ENCODE measurements at regions not wholly inside any gene's neighbourhood (a gene's known extent, or its start where the extent isn't known, plus 50 kb on each side); places are given as distances from the start of the nearest gene placed in this dataset.

- TF ChIP-seq, protein P1, sequence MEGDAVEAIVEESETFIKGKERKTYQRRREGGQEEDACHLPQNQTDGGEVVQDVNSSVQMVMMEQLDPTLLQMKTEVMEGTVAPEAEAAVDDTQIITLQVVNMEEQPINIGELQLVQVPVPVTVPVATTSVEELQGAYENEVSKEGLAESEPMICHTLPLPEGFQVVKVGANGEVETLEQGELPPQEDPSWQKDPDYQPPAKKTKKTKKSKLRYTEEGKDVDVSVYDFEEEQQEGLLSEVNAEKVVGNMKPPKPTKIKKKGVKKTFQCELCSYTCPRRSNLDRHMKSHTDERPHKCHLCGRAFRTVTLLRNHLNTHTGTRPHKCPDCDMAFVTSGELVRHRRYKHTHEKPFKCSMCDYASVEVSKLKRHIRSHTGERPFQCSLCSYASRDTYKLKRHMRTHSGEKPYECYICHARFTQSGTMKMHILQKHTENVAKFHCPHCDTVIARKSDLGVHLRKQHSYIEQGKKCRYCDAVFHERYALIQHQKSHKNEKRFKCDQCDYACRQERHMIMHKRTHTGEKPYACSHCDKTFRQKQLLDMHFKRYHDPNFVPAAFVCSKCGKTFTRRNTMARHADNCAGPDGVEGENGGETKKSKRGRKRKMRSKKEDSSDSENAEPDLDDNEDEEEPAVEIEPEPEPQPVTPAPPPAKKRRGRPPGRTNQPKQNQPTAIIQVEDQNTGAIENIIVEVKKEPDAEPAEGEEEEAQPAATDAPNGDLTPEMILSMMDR (IDR thresholded peaks at IDR 0.05; ENCODE audit: partially characterized antibody, unreplicated experiment): no peak
- no peaks in the 10 kb centered on the region for H3K27me3 Mint-ChIP-seq (ENCODE audit: unreplicated experiment)
- H3K4me1 Mint-ChIP-seq (ENCODE audit: low read depth, unreplicated experiment): no peaks in the 10 kb centered on the region
- H3K4me3 Mint-ChIP-seq (ENCODE audit: unreplicated experiment): no peak overlapping the region
- DNase-seq: no peak
- no peaks in the 10 kb centered on the region for H3K36me3 Mint-ChIP-seq (ENCODE audit: unreplicated experiment)
- H3K9me3 Mint-ChIP-seq (ENCODE audit: unreplicated experiment): no peaks in the 10 kb centered on the region
- H3K27ac Mint-ChIP-seq (ENCODE audit: unreplicated experiment): no peak overlapping the region
Measured at GRCh38 chr18:43751835-43752234, 474.5 kb upstream of the SYT4 start.

DNA sequence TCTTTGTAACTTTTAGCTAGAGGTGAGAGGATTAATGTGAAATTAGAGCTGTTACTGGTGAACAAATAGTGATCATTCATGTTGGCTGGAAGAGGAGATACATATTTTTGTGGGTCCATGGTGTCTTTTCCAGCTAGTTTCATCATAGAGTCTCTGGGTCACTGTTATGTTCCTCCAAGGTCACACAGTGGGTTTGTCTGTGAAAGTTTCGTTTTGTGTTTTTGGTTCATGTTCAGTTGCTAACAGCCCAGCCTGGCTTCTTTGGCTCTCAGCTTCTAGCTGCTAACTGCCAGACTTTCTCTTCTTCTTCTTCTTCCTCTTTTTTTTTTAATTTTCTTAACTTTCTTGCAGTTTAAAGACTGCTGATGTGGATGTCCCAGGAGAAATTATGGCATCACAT is 480.0 kb upstream of the SYT4 start:
- H3K27ac Mint-ChIP-seq (ENCODE audit: unreplicated experiment): no peak overlapping the region
- H3K27me3 Mint-ChIP-seq (ENCODE audit: unreplicated experiment): no peaks in the 10 kb centered on the region
- H3K4me1 Mint-ChIP-seq (ENCODE audit: low read depth, unreplicated experiment): no peaks in the 10 kb centered on the region
- no peak for DNase-seq
- TF ChIP-seq, protein P1 (IDR thresholded peaks at IDR 0.05; ENCODE audit: partially characterized antibody, unreplicated experiment): no peak
- H3K36me3 Mint-ChIP-seq (ENCODE audit: unreplicated experiment): no peaks in the 10 kb centered on the region
- no peak overlapping the region for H3K4me3 Mint-ChIP-seq (ENCODE audit: unreplicated experiment)
- H3K9me3 Mint-ChIP-seq (ENCODE audit: unreplicated experiment): no peaks in the 10 kb centered on the region

DNA sequence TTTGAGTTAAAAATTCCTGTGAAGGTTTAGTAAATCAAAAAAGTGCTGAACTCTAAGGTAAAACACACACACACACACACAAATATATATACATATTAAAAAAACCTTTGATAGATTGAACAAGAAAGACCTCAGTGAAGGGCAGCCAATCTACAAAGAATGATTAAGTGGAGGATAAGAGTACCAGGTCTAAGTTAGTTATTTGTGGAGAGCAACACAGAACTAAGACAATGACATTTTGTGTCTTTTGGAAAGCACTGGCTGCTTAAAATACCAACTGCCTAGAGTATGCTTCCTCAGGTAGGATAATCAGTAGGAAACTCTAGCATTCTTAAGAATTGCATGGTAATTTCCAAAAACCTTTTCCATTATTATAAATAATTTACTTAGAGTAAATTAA is 481.4 kb upstream of the SYT4 start:
- no peak for DNase-seq
- no peak overlapping the region for H3K27ac Mint-ChIP-seq (ENCODE audit: unreplicated experiment)
- TF ChIP-seq, protein P1 (IDR thresholded peaks at IDR 0.05; ENCODE audit: partially characterized antibody, unreplicated experiment): no peak
- H3K27me3 Mint-ChIP-seq (ENCODE audit: unreplicated experiment): no peaks in the 10 kb centered on the region
- no peaks in the 10 kb centered on the region for H3K9me3 Mint-ChIP-seq (ENCODE audit: unreplicated experiment)
- no peaks in the 10 kb centered on the region for H3K4me1 Mint-ChIP-seq (ENCODE audit: low read depth, unreplicated experiment)
- no peaks in the 10 kb centered on the region for H3K36me3 Mint-ChIP-seq (ENCODE audit: unreplicated experiment)
- H3K4me3 Mint-ChIP-seq (ENCODE audit: unreplicated experiment): no peak overlapping the region

GRCh38 chr18:43760010-43760409 is 482.7 kb upstream of the SYT4 start:
- H3K4me1 Mint-ChIP-seq (ENCODE audit: low read depth, unreplicated experiment): no peaks in the 10 kb centered on the region
- no peak overlapping the region for H3K4me3 Mint-ChIP-seq (ENCODE audit: unreplicated experiment)
- no peak for DNase-seq
- H3K27ac Mint-ChIP-seq (ENCODE audit: unreplicated experiment): no peak overlapping the region
- H3K27me3 Mint-ChIP-seq (ENCODE audit: unreplicated experiment): no peaks in the 10 kb centered on the region
- H3K9me3 Mint-ChIP-seq (ENCODE audit: unreplicated experiment): no peaks in the 10 kb centered on the region
- no peaks in the 10 kb centered on the region for H3K36me3 Mint-ChIP-seq (ENCODE audit: unreplicated experiment)
- TF ChIP-seq, protein P1 (IDR thresholded peaks at IDR 0.05; ENCODE audit: partially characterized antibody, unreplicated experiment): no peak

DNA sequence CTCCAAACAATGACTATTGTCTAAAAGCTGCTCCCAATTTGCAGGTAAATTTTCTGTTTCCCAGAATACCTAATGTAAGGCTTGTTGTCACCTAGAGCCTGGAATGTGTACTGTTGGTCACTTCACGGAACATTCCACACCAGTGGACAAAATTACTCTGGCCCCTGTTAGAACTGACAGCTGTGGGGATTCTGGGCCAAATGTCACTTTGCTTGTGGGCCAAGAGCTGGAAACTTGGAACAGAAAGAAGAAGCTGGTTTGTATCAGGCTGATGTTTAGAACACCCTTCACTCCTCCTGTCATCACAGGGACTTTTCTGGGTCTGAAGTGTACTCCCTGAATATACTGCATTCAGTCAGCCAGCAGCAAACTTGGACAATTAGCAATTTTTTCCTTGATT is 495.6 kb upstream of the SYT4 start:
- Mint-ChIP-seq H3K4me3 (ENCODE audit: unreplicated experiment) (no peak overlapping the region), H3K27me3 (ENCODE audit: unreplicated experiment) (no peaks in the 10 kb centered on the region), H3K36me3 (ENCODE audit: unreplicated experiment) (no peaks in the 10 kb centered on the region), H3K4me1 (ENCODE audit: low read depth, unreplicated experiment) (no peaks in the 10 kb centered on the region), H3K27ac (ENCODE audit: unreplicated experiment) (no peak overlapping the region), H3K9me3 (ENCODE audit: unreplicated experiment) (no peaks in the 10 kb centered on the region)
- TF ChIP-seq, protein P1 (IDR thresholded peaks at IDR 0.05; ENCODE audit: partially characterized antibody, unreplicated experiment): no peak
- no peak for DNase-seq

Measured in glutamatergic neuron (in vitro differentiated cells).